ENCODE measurements at regions not wholly inside any gene's neighbourhood (a gene's known extent, or its start where the extent isn't known, plus 50 kb on each side); places are given as distances from the start of the nearest gene placed in this dataset.

- TF ChIP-seq CTCF (IDR thresholded peaks at IDR 0.05; ENCODE audit: insufficient read depth, low read depth, low read length) = no peak
- TF ChIP-seq EZH2 (IDR thresholded peaks at IDR 0.05; ENCODE audit: insufficient read depth, low read length) = no peak
Observed at GRCh38 chr2:196538646-196539045, 100.9 kb upstream of the CCDC150 start.
